SU-DHL-6 (cell line): ENCODE measurements at regions not wholly inside any gene's neighbourhood (a gene's known extent, or its start where the extent isn't known, plus 50 kb on each side); places are given as distances from the start of the nearest gene placed in this dataset.

Experiments
- H2AFZ ChIP-seq: fragments of 200-600 bp; sonication (generic); 2 replicates; pipeline ENCODE4 v1.6.1; 2014; ENCODE audit warnings: low read depth, mild to moderate bottlenecking, moderate library complexity, mixed read lengths, antibody characterized with exemption, low read length; ENCODE audit not compliant: severe bottlenecking
- H3F3A ChIP-seq: fragments of 200-600 bp; shearing (Covaris generic); 2 replicates; pipeline ENCODE4 v1.6.0; 2016; ENCODE audit warnings: antibody characterized with exemption, mild to moderate bottlenecking; ENCODE audit not compliant: insufficient read depth
- H3K27ac ChIP-seq: fragments of 200-600 bp; sonication (generic); 2 replicates; pipeline ENCODE4 v1.5.1; 2016; ENCODE audit warnings: low read depth, mild to moderate bottlenecking, low read length, moderate library complexity, mixed read lengths
- H3K27me3 ChIP-seq: fragments of 200-600 bp; sonication (generic), shearing (Covaris generic); 2 replicates; pipeline ENCODE4 v1.6.0; 2014; ENCODE audit warnings: mild to moderate bottlenecking, low read length
- H3K36me3 ChIP-seq: fragments of 200-600 bp; sonication (generic); 2 replicates; pipeline ENCODE4 v1.6.1; 2014; ENCODE audit warnings: mild to moderate bottlenecking, low read length, mixed read lengths
- H3K4me2 ChIP-seq: fragments of 300-600, 200-600 bp; shearing (Covaris generic), sonication (generic); 2 replicates; pipeline ENCODE4 v1.6.0; 2014; ENCODE audit warnings: low read length, low read depth, mild to moderate bottlenecking; ENCODE audit not compliant: poor library complexity, severe bottlenecking
- H3K4me3 ChIP-seq: fragments of 200-600 bp; sonication (generic); 2 replicates; pipeline ENCODE4 v1.5.1; 2014; ENCODE audit warnings: antibody characterized with exemption, low read length, mild to moderate bottlenecking, mixed read lengths; ENCODE audit not compliant: insufficient read depth, poor library complexity, severe bottlenecking
- H3K79me2 ChIP-seq: fragments of 200-600 bp; sonication (generic); 2 replicates; pipeline ENCODE4 v1.6.1; 2014; ENCODE audit warnings: mild to moderate bottlenecking, low read length, moderate library complexity; ENCODE audit not compliant: insufficient read depth
- H3K9ac ChIP-seq: fragments of 200-600 bp; sonication (generic); 2 replicates; pipeline ENCODE4 v1.7.0; 2014; ENCODE audit warnings: mild to moderate bottlenecking, low read length
- H3K9me2 ChIP-seq: fragments of 200-600 bp; sonication (generic); replicated peaks from 2 replicates; pipeline ENCODE4 v1.6.1; 2014; ENCODE audit warnings: low read length; ENCODE audit not compliant: insufficient read depth
- H3K9me3 ChIP-seq: fragments of 200-600 bp; sonication (generic); 2 replicates; pipeline ENCODE4 v1.6.1; 2014; ENCODE audit warnings: low read length, mixed read lengths; ENCODE audit not compliant: insufficient read depth
- H4K20me1 ChIP-seq: fragments of 200-600 bp; sonication (generic); 2 replicates; pipeline ENCODE4 v1.6.1; 2014; ENCODE audit warnings: low read depth, mild to moderate bottlenecking, antibody characterized with exemption, low read length, moderate library complexity, mixed read lengths
- CTCF ChIP-seq: fragments of 200-600 bp; sonication (generic); IDR thresholded peaks from one replicate; pipeline ENCODE4 v1.5.1; 2017; ENCODE audit warnings: antibody characterized with exemption, mild to moderate bottlenecking, low read length, moderate library complexity; ENCODE audit not compliant: insufficient read depth, poor library complexity, severe bottlenecking
- EZH2phosphoT487 ChIP-seq: fragments of 200-600 bp; sonication (generic), shearing (Covaris generic); conservative IDR thresholded peaks from 2 replicates; pipeline ENCODE4 v1.6.1; 2018; ENCODE audit warnings: mild to moderate bottlenecking, antibody characterized with exemption, low read length, moderate library complexity, mixed read lengths

GRCh38 chr3:31466866-31467265, 65.9 kb upstream of the STT3B start:
- no peaks in the 10 kb centered on the region for H3K9me3 ChIP-seq
- no peak overlapping the region for H3K4me2 ChIP-seq
- H3K79me2 ChIP-seq, result no peaks in the 10 kb centered on the region
- H3K9ac ChIP-seq, result no peak overlapping the region
- H3K36me3 ChIP-seq, result no peaks in the 10 kb centered on the region
- H2AFZ ChIP-seq, result no peak overlapping the region
- TF ChIP-seq CTCF, result no peak
- TF ChIP-seq EZH2phosphoT487, result no peak
- no peaks in the 10 kb centered on the region for H3K9me2 ChIP-seq
- no peaks in the 10 kb centered on the region for H3K27me3 ChIP-seq
- H4K20me1 ChIP-seq, result no peaks in the 10 kb centered on the region
- no peaks in the 10 kb centered on the region for H3F3A ChIP-seq
- no peak overlapping the region for H3K4me3 ChIP-seq
- no peak overlapping the region for H3K27ac ChIP-seq

- Histone ChIP-seq H4K20me1 (no peaks in the 10 kb centered on the region), H2AFZ (no peak overlapping the region), H3K4me2 (no peak overlapping the region), H3K27me3 (no peaks in the 10 kb centered on the region), H3K36me3 (no peaks in the 10 kb centered on the region), H3K9me3 (no peaks in the 10 kb centered on the region), H3K9ac (no peak overlapping the region), H3K4me3 (no peak overlapping the region), H3K9me2 (no peaks in the 10 kb centered on the region), H3K79me2 (no peaks in the 10 kb centered on the region), H3K27ac (no peak overlapping the region), H3F3A (no peaks in the 10 kb centered on the region)
- TF ChIP-seq EZH2phosphoT487 (no peak), CTCF (no peak)
These were observed 64.3 kb upstream of the STT3B start for GRCh38 chr3:31468433-31468832.

GRCh38 chr3:31469385-31469784, 63.3 kb upstream of the STT3B start:
- Histone ChIP-seq H3K4me3 (no peak overlapping the region), H3K36me3 (no peaks in the 10 kb centered on the region), H4K20me1 (no peaks in the 10 kb centered on the region), H3K27ac (no peak overlapping the region), H3K27me3 (no peaks in the 10 kb centered on the region), H3K9me3 (no peaks in the 10 kb centered on the region), H3K4me2 (no peak overlapping the region), H2AFZ (no peak overlapping the region), H3K79me2 (no peaks in the 10 kb centered on the region), H3K9me2 (no peaks in the 10 kb centered on the region), H3F3A (no peaks in the 10 kb centered on the region), H3K9ac (no peak overlapping the region)
- TF ChIP-seq EZH2phosphoT487, result no peak
- TF ChIP-seq CTCF, result no peak
